CD4-positive, alpha-beta T cell treated with Interleukin-1 beta for 1 hour (primary cell): ENCODE measurements at regions not wholly inside any gene's neighbourhood (a gene's known extent, or its start where the extent isn't known, plus 50 kb on each side); places are given as distances from the start of the nearest gene placed in this dataset.

Experiments used
- DNase-seq, 2 donors: peaks; one replicate each; pipeline ENCODE4 v3.0.0-alpha.2; 2020 to 2022

- DNase-seq: no peak
These were observed 120.2 kb upstream of the GK2 start for GRCh38 chr4:79528241-79528706.

- DNase-seq: no peak
These were observed 118.9 kb upstream of the GK2 start for GRCh38 chr4:79526641-79527565.

- DNase-seq: no peak
These were observed 108.1 kb upstream of the GK2 start for GRCh38 chr4:79516114-79516513.

DNA sequence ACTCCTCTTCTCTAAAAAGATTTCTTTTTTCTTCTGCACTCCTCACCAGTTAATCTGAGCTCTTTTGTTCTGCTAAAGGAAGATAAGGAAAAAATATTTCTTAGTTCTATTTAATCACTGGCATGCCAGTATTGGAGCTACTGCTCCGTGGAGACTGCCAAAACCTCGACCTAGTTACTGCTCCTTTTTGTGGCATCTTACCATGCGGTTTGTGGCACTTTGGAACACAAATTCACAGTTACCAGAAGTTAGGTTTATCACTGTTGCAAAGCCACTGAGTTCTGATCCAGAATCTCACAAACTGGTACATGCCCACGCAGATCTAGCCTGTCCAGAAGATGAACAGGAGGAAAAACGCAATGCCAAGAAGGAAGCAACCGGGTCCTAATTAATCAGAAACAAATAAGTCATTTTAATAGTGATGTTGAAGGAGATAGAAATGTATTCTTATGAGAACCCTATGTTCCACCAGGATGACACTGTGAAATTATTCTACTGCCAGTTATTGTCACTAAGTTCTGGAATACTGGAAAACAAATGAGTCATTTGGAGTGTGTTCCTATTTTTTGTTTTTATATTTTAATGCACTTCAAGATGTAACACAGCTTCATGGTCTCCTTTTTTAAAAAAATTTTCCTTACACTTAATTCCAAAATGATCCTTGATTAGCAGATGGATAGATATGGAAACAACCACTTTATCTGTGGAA, 106.7 kb upstream of the GK2 start:
- DNase-seq: no peak

DNA sequence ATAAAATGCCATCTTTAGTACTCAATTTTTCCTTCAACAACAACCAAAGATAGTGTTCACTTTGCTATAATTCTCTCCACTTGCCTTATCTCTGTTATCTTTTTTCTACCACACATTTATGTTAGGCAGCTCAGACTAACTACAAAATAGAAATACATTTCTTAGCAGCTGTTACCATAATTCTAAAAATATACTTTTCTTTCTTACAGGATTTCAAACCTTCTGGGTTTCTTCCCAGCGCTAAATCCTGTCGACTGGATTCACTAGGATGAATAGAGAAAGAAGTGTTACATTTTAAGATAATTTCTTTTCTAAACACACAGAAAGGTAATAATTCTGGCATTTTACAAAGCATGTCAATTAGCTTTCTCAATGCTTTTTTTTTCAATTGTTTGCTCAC, 105.5 kb upstream of the GK2 start:
- DNase-seq: no peak

- DNase-seq: no peak
These were observed 104.3 kb upstream of the GK2 start for GRCh38 chr4:79512363-79512762.

GRCh38 chr4:79502081-79502480, 94.1 kb upstream of the GK2 start:
- no peak for DNase-seq

GRCh38 chr4:79498282-79498681, 90.3 kb upstream of the GK2 start:
- no peak for DNase-seq

DNA sequence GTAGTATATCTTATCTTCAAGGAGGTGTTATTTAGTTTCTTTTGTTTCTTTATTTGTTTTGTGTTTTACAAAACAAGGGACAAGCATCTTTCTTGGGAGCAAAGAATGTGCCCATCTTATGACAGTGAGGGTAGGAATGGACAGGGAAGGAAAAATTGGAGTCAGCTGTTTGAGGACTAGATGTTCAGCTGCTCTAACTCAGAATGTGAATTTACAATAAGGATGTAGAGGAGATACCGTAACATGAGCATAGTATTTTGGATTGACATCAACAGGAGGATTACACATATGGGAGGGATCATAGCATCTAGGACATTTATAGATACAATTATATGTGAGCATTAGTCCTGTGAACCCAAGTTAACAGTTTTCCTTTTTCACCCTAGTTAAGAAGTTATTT, 89.0 kb upstream of the GK2 start:
- no peak for DNase-seq

DNA sequence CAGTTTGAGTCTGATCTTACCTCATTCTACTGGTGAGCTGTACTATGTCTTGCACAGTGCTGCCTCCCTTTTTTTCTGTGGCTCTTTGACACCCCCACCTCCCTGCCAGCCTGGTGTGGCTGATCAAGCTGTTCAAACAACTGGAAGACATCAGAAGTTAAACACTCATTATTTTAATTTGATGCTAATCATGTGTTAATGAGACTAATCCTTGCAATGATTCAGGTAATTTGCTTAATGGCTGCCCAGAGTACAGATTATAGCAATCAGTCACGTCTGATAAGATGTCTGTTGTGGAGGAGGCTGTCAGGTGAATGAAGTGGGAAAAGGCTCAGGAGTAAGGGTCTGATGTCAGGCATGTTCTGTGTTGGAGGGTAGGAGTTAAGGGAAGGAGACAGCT, 87.4 kb upstream of the GK2 start:
- DNase-seq: no peak

GRCh38 chr4:79492148-79492547, 84.1 kb upstream of the GK2 start:
- DNase-seq: no peak

DNA sequence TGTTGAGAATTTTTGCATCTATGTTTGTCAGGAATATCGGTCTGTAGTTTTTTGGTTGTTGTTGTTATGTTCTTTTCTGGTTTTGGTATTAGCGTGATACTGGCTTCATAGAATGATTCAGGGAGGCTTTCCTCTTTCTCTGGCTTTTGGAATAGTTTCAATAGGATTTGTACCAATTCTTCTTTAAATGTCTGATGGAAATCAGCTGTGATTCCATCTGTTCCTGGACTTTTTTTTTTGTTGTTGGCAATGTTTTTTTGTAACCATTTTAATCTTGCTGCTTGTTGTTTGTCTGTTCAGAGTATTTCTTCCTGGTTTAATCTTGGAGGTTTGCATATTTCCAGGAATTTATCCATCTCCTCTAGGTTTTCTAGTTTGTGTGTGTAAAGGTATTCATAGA, 81.5 kb upstream of the GK2 start:
- no peak for DNase-seq

- DNase-seq: no peak
These were observed 68.2 kb upstream of the GK2 start for GRCh38 chr4:79476196-79476595.

- no peak for DNase-seq
These were observed 65.4 kb upstream of the GK2 start for GRCh38 chr4:79473439-79473724.

DNA sequence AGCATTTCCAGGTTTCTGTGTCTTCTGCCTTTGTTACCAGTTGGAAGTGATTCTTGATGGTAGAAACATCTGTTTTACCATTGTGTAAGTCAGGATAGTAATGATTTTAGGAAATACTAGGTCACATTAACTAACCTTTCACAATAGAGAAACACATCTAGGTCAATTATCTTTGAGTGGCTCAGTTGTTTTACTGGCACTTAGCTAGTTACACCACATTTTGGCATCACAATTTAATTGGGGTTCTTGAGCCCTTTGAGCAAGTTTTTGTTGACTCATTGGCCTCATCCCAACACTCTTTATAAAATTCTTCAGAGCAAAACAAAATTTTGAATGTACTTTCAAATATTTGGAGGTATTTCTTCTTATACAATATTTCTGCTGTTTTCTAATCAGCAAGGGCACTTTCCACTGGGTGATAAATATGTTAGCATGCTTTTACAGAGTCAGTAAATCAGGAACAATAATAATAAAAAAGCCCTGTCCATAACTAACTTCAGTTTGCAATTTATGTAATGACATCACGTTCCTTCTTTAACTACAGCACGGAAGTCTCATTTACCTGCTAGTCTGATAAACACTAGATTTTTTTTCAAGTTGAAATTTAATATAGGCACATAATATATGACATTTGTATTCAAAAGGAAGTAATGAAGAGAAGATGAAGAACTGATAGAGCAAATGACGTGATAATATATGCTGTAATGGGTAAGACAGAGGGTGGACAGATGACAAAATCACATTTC, 64.8 kb upstream of the GK2 start:
- DNase-seq: no peak

DNA sequence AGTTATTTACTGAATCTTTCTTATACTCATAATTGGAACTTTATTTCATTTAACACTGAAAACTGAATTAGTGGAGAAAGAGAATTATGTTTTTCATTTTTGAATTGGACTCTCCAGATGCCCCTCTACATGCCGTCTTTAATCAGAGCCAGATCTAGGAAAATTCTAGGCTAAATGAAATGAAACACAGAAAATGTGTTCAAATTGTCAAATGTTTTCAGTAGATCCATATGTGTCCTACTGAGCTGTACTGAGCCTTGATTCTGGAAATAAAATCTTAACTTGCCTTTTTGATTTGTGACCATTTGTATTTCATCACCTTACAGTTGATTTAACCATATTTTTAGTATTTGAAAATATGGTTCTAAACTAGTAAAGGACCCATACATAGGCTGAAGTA, 64.0 kb upstream of the GK2 start:
- DNase-seq: no peak

DNA sequence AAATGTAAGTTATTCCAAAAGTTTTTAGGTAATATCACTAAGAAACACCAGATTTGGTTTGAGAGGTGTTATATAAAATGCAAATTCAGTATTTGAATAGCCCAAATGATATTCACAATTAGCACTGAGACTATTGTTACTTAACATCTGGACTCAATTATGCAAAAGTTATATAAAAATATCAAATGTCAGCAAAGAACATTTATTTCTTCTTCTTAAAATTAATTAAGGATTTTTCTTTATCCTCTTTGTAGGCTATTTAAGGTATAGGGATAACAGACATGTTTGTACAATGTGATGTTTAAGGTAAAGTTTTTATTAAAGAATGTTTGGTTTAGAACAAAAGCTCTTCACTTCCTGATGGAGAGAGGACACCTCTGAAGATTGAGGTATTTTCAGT, 63.3 kb upstream of the GK2 start:
- DNase-seq: no peak

DNA sequence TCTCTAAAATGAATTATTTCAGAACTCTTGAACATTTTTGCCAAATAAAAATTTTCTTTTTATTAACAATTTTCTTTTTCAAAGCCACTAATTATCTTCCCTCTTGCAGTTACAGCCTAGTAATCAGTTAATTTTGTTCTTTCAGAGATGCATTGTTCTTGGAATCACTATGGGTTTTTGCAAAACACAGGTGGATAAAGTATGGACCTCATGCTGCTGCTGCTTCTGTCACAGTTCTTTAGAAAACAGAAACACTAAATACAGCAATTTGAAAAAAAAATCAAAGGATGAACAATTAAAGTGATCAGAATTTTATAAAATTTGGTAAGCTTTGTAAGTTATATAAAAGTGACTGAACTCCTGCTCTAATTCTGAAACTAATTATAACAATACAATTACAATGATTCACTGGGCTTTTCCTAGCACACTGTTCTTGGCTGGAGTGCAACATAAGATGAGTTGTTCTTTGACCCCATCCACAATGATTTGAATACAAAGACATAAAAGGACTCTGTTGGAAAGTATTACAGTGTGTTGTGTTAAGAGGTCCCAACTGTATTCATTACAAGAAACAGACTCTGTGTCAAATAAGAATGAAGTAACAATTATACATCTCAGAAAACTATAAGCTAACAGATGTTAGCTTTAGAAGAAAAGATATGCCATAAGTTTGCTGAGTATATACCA, 59.4 kb upstream of the GK2 start:
- DNase-seq: no peak

DNA sequence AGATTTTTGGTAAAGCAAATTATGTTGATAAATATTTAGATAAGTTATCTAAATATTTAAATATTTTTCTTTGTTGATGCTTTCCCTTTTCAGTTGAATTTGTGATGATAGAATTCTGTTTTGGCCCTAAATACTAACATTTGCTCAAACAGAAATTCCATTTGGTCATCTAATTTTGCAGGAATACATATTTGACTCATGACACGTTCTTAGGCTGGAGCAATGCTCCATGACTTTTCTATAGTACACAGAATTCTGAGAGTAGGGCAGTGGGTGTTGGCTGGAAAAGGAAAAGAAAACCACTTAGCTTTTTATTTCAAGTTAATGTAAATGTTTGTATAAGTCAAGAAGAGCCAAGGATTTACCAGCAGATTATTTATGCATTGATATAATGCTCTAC, 58.6 kb upstream of the GK2 start:
- no peak for DNase-seq
